GM23248 (cell line): ENCODE measurements at regions not wholly inside any gene's neighbourhood (a gene's known extent, or its start where the extent isn't known, plus 50 kb on each side); places are given as distances from the start of the nearest gene placed in this dataset.

Experiments used
- EZH2 ChIP-seq: fragments of 200-600 bp; sonication (generic); IDR thresholded peaks from 2 replicates; pipeline ENCODE4 v1.6.1; 2018; ENCODE audit warnings: antibody characterized with exemption, mild to moderate bottlenecking; ENCODE audit not compliant: insufficient read depth, poor library complexity, severe bottlenecking
- EZH2phosphoT487 ChIP-seq: fragments of 200-600 bp; sonication (generic); IDR thresholded peaks from 2 replicates; pipeline ENCODE4 v1.6.1; 2018; ENCODE audit warnings: antibody characterized with exemption, moderate library complexity, mild to moderate bottlenecking, low read depth; ENCODE audit not compliant: insufficient read depth

GRCh38 chr18:7333025-7333562, 102.2 kb downstream of the LRRC30 start:
- TF ChIP-seq EZH2: no peak
- TF ChIP-seq EZH2phosphoT487: no peak
